Femur (tissue), 1 donor: ENCODE measurements at regions not wholly inside any gene's neighbourhood (a gene's known extent, or its start where the extent isn't known, plus 50 kb on each side); places are given as distances from the start of the nearest gene placed in this dataset.

ENCODE experiments used
- DNase-seq: peaks from one replicate; pipeline ENCODE4 v3.0.0-alpha.2; 2017

GRCh38 chr15:62788224-62788623 is 254.3 kb upstream of the TPM1 start:
- no peak for DNase-seq

- DNase-seq: no peak
Observed at GRCh38 chr15:62790546-62790945, 252.0 kb upstream of the TPM1 start.

GRCh38 chr15:62791694-62792093 is 250.9 kb upstream of the TPM1 start:
- no peak for DNase-seq

GRCh38 chr15:62792986-62793751 is 249.4 kb upstream of the TPM1 start:
- no peak for DNase-seq

GRCh38 chr15:62793752-62794144 is 248.8 kb upstream of the TPM1 start:
- DNase-seq: no peak

GRCh38 chr15:62795171-62795570 is 247.4 kb upstream of the TPM1 start:
- DNase-seq: no peak

- DNase-seq: no peak
Observed at GRCh38 chr15:62795700-62796695, 246.5 kb upstream of the TPM1 start.

GRCh38 chr15:62797171-62797570 is 245.4 kb upstream of the TPM1 start:
- DNase-seq: no peak

GRCh38 chr15:62798536-62798935 is 244.0 kb upstream of the TPM1 start:
- no peak for DNase-seq

GRCh38 chr15:62799037-62799436 is 243.5 kb upstream of the TPM1 start:
- no peak for DNase-seq

- no peak for DNase-seq
Observed at GRCh38 chr15:62799919-62800318, 242.6 kb upstream of the TPM1 start.

GRCh38 chr15:62802612-62803011 is 239.9 kb upstream of the TPM1 start:
- no peak for DNase-seq

GRCh38 chr15:62803856-62804400 is 238.6 kb upstream of the TPM1 start:
- no peak for DNase-seq

GRCh38 chr15:62805502-62805901 is 237.0 kb upstream of the TPM1 start:
- DNase-seq: no peak

GRCh38 chr15:62807539-62808130 is 234.9 kb upstream of the TPM1 start:
- no peak for DNase-seq

- no peak for DNase-seq
Observed at GRCh38 chr15:62809115-62809967, 233.2 kb upstream of the TPM1 start.

GRCh38 chr15:62809968-62810260 is 232.6 kb upstream of the TPM1 start:
- no peak for DNase-seq

- DNase-seq: no peak
Observed at GRCh38 chr15:62812515-62812835, 230.1 kb upstream of the TPM1 start.

GRCh38 chr15:62816342-62817069 is 226.0 kb upstream of the TPM1 start:
- no peak for DNase-seq

GRCh38 chr15:62818691-62819090 is 223.9 kb upstream of the TPM1 start:
- no peak for DNase-seq

- DNase-seq: no peak
Observed at GRCh38 chr15:62821384-62822131, 221.0 kb upstream of the TPM1 start.
